H54 (cell line): ENCODE measurements at regions not wholly inside any gene's neighbourhood (a gene's known extent, or its start where the extent isn't known, plus 50 kb on each side); places are given as distances from the start of the nearest gene placed in this dataset.

Source experiments
- DNase-seq: peaks from one replicate; pipeline ENCODE4 v3.0.0; 2011; ENCODE audit warnings: low spot score, mixed read lengths; ENCODE audit not compliant: insufficient read length
- FAIRE-seq: peaks from 3 replicates; lab custom pipeline; 2011; peaks lifted over from hg19 to GRCh38; lab: Jason Lieb, UNC
- POLR2A ChIP-seq: IDR thresholded peaks from 2 replicates; pipeline ENCODE4 v1.6.1; 2011; ENCODE audit warnings: low read depth, mild to moderate bottlenecking, low read length

- no peak for TF ChIP-seq POLR2A
- no peak for FAIRE-seq
Observed at GRCh38 chr13:47239025-47239424, 342.2 kb upstream of the HTR2A start.

GRCh38 chr13:47237571-47237970, 340.7 kb upstream of the HTR2A start:
- FAIRE-seq (no peak), DNase-seq (no peak)
- no peak for TF ChIP-seq POLR2A

More at GRCh38 chr13:47239025-47239424, 342.2 kb upstream of the HTR2A start:
- no peak for DNase-seq

DNA sequence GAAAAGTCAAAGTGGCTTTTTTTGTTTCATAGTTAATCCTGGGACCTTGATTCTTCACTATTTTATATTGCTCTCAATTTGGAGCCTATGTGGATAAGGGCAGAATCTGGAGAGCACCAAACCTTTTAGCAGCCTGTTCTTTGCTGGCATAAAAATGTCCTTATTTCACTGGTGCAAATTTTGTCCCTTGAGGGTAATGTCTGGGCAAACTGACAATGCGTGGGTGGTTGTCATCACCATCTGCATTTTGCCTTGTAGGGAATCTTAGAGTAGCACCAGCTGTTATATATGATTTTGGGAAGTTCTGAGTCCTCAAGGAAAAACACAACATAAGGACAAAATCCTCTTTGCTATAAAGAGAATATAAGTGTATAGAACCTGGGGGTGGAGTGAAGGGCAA, 336.9 kb upstream of the HTR2A start:
- no peak for FAIRE-seq

DNA sequence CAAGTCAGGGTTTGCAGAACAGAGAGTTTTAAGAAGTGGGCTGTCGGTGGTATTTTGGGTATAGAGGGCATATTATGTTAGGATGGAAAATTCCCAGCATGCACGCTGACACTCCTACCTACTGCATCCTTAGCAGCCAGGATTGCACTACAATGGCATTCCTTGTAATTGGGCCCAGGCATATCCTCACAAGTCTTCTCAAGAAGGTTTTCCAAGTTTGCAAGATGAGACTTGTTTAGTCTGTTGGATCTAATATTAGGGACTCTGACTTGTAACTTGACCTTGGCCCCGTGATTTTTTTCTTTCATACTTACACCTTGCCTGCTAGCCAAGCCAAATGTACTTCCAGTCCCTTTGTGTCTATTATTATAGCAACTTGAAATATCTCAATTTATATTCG, 335.7 kb upstream of the HTR2A start:
- no peak for FAIRE-seq
- DNase-seq, result no peak
- TF ChIP-seq POLR2A, result no peak

More for the DNA sequence above, 336.9 kb upstream of the HTR2A start:
- TF ChIP-seq POLR2A, result no peak
- DNase-seq, result no peak

GRCh38 chr13:47230155-47230554, 333.3 kb upstream of the HTR2A start:
- no peak for TF ChIP-seq POLR2A
- FAIRE-seq, result no peak
- DNase-seq, result no peak

GRCh38 chr13:47226516-47226915, 329.7 kb upstream of the HTR2A start:
- no peak for TF ChIP-seq POLR2A
- FAIRE-seq (no peak), DNase-seq (no peak)

- no peak for DNase-seq
- no peak for TF ChIP-seq POLR2A
- no peak for FAIRE-seq
Observed at GRCh38 chr13:47220453-47221140, 323.7 kb upstream of the HTR2A start.

- TF ChIP-seq POLR2A, result no peak
- DNase-seq (no peak), FAIRE-seq (no peak)
Observed at GRCh38 chr13:47218611-47219010, 321.8 kb upstream of the HTR2A start.

GRCh38 chr13:47216176-47216822, 319.4 kb upstream of the HTR2A start:
- FAIRE-seq (peak; percentile 23), DNase-seq (no peak)
- TF ChIP-seq POLR2A, result no peak

GRCh38 chr13:47215736-47216135, 318.9 kb upstream of the HTR2A start:
- peak; percentile 13 for DNase-seq

GRCh38 chr13:47213047-47213446, 316.2 kb upstream of the HTR2A start:
- no peak for DNase-seq
- no peak for FAIRE-seq
- no peak for TF ChIP-seq POLR2A

More at GRCh38 chr13:47215736-47216135, 318.9 kb upstream of the HTR2A start:
- FAIRE-seq, result peak; percentile 93
- TF ChIP-seq POLR2A, result no peak

DNA sequence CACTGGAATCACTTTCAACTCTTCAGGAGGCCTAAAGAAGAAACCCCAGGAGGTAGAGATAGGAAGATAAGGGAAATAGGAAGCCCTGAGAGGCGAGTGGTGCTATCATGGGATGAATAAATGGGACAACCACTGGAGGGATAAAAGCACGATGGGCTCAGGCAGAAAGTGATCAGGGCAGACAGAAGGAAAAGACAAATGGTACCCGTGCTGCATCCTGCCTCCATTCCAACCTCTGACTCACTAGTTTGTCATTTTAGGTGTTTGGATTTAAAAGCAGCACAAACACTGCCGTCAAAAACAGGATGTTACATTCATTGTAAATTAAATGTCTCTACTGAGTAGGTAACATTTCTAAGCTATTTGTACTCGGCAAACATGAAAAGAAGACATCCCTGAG, 314.3 kb upstream of the HTR2A start:
- no peak for TF ChIP-seq POLR2A
- FAIRE-seq (peak; percentile 60), DNase-seq (peak; percentile 6)

- FAIRE-seq, result no peak
- no peak for TF ChIP-seq POLR2A
- DNase-seq, result no peak
Observed at GRCh38 chr13:47206111-47206510, 309.3 kb upstream of the HTR2A start.

DNA sequence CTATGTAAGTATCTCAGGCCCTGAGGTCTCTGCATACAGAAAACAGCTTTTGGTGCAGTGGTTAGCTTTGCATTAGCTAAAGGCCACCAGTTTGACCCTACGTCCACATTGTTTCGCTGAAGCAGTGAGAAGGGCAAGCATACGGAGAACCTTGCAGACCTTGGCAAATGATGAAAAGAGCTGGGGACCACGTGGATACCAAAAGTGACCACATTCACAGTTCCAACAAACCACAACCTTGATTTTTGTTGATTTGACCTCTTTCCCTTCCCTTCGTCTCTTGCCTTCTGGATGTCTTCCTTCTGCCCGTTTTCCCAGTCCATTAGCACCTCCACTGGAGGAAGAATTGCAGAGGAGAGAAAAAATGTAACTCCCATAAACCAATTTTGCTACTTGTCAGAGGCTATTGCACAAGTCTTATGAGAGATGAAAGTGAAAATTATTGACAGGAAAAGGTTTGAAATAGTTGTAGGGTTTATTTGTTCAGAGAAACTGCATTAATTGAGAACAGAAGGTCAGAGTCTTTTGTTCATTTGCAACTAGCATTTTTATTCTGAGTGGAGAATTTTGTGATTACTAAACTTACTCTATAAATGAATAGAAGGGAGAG, 293.9 kb upstream of the HTR2A start:
- TF ChIP-seq POLR2A, result no peak
- no peak for FAIRE-seq
- no peak for DNase-seq
